ENCODE measurements at regions not wholly inside any gene's neighbourhood (a gene's known extent, or its start where the extent isn't known, plus 50 kb on each side); places are given as distances from the start of the nearest gene placed in this dataset.

DNA sequence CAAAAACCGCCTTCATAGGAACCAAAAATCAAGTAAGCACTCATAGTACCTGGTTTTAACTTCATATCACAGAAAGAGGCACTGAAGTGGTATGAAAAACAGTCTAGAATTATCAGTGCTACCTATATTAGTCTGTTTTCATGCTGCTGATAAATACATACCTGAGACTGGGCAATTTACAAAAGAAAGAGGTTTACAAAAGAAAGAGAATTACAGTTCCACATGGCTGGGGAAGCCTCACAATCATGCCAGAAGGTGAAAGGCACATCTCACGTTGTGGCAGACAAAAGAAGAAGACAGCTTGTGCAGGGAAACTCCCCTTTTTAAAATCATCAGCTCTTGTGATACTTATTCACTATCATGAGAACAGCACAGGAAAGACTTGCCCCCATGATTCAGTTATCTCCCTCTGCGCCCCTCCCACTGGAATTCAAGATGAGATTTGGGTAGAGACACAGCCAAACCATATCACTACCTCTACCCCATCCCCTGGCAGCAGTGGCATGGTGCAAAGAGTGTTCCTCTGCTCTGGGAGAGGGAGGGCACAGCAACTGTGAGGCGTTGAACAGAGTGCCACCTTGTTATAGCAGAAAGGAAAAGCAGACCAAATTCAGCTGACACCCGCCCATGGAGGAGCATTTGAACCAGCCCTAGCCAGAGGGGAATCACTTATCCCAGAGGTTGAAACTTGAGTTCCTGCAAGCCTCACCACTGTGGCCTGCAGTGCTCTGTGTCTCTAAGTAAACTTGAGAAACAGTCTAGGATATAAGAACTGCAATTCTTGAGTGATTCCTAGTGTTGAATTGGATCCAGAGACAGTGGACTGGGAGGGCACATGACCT, 61.9 kb upstream of the PTPRZ1 start:
- no peak for DNase-seq (ENCODE audit: low spot score)
- in situ Hi-C loops (cut with MboI; ENCODE audit: low pct_unique_long_range_greater_than_20kb, low sequenced_read_pairs, unreplicated experiment), result no loop called here
- TF ChIP-seq, protein P1, sequence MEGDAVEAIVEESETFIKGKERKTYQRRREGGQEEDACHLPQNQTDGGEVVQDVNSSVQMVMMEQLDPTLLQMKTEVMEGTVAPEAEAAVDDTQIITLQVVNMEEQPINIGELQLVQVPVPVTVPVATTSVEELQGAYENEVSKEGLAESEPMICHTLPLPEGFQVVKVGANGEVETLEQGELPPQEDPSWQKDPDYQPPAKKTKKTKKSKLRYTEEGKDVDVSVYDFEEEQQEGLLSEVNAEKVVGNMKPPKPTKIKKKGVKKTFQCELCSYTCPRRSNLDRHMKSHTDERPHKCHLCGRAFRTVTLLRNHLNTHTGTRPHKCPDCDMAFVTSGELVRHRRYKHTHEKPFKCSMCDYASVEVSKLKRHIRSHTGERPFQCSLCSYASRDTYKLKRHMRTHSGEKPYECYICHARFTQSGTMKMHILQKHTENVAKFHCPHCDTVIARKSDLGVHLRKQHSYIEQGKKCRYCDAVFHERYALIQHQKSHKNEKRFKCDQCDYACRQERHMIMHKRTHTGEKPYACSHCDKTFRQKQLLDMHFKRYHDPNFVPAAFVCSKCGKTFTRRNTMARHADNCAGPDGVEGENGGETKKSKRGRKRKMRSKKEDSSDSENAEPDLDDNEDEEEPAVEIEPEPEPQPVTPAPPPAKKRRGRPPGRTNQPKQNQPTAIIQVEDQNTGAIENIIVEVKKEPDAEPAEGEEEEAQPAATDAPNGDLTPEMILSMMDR (IDR thresholded peaks at IDR 0.05; ENCODE audit: extremely low read depth, insufficient read depth, missing control alignments), result no peak

DNA sequence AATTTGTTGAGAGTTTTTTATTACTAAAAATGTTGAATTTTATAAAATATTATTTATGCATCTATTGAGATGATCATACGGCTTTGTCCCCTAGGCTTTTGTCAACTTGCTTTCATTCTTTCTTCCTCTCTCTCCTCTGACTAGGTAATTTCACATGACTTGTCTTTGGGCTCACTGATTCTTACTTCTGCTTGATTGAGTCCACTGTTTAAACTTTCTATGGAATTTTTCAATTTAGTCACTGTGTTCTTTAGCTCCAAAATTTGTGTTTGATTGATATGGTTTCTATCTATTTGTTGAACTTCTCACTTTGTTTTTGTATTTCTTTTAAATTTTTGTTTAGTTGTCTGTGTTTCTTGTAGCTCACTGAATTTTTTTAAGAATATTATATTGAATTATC, 65.9 kb upstream of the PTPRZ1 start:
- in situ Hi-C loops (cut with MboI; ENCODE audit: low pct_unique_long_range_greater_than_20kb, low sequenced_read_pairs, unreplicated experiment), result no loop called here
- no peak for DNase-seq (ENCODE audit: low spot score)
- TF ChIP-seq, protein P1 (IDR thresholded peaks at IDR 0.05; ENCODE audit: extremely low read depth, insufficient read depth, missing control alignments), result no peak

DNA sequence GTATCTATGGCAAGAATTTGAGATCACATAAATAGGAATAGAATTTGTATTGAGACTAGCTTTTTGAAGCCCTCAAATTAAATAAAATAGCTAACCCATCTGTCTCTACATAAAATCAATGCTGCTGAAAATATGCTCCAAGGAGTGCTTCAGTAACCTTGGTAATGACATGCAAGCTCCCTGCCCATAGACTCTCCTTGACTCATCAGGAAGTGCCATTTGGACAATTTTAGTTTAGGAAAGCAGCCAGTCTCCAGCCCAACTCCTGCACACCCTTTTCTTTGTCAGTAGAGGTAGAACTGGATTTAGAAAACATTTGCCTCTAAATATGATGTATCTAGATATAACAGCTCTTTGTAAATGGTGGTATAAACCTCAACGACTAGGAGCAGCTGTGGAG, 69.9 kb upstream of the PTPRZ1 start:
- TF ChIP-seq, protein P1 (IDR thresholded peaks at IDR 0.05; ENCODE audit: extremely low read depth, insufficient read depth, missing control alignments), result no peak
- in situ Hi-C loops (cut with MboI; ENCODE audit: low pct_unique_long_range_greater_than_20kb, low sequenced_read_pairs, unreplicated experiment), result no loop called here
- DNase-seq (ENCODE audit: low spot score), result no peak

DNA sequence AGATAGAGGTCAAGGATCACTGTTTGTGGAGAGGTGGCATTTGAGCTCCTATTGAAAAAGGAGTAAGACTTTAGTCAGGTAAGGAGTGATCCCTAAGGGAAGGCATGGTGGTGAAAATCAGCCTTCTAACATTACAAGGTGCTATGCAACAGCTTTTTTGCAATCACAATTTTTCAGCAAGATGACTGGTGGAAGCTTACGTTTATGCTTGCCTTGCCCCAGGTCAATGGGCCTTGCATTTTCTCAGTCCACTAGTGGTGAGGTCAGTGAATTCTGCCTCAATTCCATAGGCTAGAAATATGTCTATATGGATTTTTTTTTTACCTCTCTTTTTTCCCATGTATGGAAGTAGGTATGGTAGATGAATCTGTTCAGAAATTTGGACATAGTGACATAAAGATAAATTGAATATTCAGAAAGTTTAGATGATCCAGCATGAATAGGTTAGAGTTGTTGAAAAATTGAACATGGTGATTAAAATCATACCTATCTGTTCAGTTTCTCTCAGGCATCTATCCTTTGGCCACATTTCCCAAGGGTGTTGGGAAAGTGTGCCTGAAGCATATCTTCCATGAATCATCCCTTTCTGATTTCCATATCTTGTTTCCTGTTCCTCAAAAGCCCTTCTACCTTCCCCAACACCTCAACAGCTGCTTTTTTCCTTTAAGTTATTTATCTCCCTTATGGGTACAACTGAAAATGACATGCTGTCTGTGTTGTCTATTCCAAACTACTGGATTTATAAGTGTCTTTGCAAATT, 71.9 kb upstream of the PTPRZ1 start:
- TF ChIP-seq, protein P1 (IDR thresholded peaks at IDR 0.05; ENCODE audit: extremely low read depth, insufficient read depth, missing control alignments), result no peak
- DNase-seq (ENCODE audit: low spot score), result no peak
- in situ Hi-C loops (cut with MboI; ENCODE audit: low pct_unique_long_range_greater_than_20kb, low sequenced_read_pairs, unreplicated experiment), result no loop called here

DNA sequence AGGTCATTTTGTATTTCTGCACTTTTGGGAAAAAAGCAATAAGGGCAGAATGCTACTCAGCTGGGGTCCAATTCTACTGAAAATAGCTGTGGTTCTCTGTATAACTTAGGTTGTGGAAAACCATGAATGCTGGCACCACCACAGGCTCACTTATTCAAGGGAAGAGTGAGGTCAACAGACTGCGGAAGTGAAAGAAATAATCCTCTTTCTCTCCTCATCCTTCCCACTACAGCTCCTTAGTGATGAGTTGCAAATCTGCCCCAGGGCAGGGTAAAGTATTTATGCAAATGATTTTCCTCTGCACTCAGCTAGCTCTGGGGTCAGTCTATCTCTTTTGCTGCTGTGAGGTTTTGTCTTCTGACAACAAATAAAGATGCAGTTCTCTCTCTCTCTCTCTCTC, 74.1 kb upstream of the PTPRZ1 start:
- in situ Hi-C loops (cut with MboI; ENCODE audit: low pct_unique_long_range_greater_than_20kb, low sequenced_read_pairs, unreplicated experiment), result no loop called here
- no peak for DNase-seq (ENCODE audit: low spot score)
- TF ChIP-seq, protein P1 (IDR thresholded peaks at IDR 0.05; ENCODE audit: extremely low read depth, insufficient read depth, missing control alignments), result no peak

DNA sequence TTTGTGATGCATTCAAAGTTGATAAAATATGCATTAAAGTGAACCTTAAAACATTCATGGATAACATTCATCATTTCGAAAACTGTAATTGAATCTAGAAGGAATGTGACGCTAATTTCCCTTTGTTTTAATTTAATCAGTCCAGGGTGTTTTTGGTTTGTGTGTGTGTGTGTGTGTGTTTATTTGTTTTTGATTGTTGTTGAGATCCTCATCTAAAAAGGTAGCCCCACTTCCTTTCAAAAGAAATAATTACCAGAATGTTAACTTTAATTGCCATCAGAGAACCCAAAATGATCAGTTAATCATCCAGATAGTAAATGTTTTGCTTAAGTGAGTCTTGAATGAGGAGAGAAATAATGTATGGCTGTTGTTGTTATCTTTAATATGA, 74.5 kb upstream of the PTPRZ1 start:
- in situ Hi-C loops (cut with MboI; ENCODE audit: low pct_unique_long_range_greater_than_20kb, low sequenced_read_pairs, unreplicated experiment), result no loop called here
- no peak for DNase-seq (ENCODE audit: low spot score)
- TF ChIP-seq, protein P1 (IDR thresholded peaks at IDR 0.05; ENCODE audit: extremely low read depth, insufficient read depth, missing control alignments), result no peak

Data from GM13977 (cell line).